NCI-H1436 (cell line): ENCODE measurements at regions not wholly inside any gene's neighbourhood (a gene's known extent, or its start where the extent isn't known, plus 50 kb on each side); places are given as distances from the start of the nearest gene placed in this dataset.
"Not testable (repeated sequence)": the region's sequence is repeated elsewhere in the genome, so short reads cannot be mapped to it uniquely, and the experiment has no call there.

Experiments
- DNase-seq: peaks from one replicate; lab custom pipeline; 2025; lab: John Stamatoyannopoulos, UW

GRCh38 chr15:81939604-81940440 lies 106.0 kb downstream of the MEX3B start:
- no peak for DNase-seq

GRCh38 chr15:81937189-81937588 lies 108.6 kb downstream of the MEX3B start:
- DNase-seq = no peak

- DNase-seq = no peak
These were observed 115.0 kb downstream of the MEX3B start for GRCh38 chr15:81930582-81931369.

GRCh38 chr15:81929557-81929956 lies 116.3 kb downstream of the MEX3B start:
- no peak for DNase-seq

- DNase-seq = no peak
These were observed 118.8 kb downstream of the MEX3B start for GRCh38 chr15:81926981-81927380.

- no peak for DNase-seq
These were observed 121.1 kb downstream of the MEX3B start for GRCh38 chr15:81924729-81925128.

- DNase-seq = no peak
These were observed 122.1 kb downstream of the MEX3B start for GRCh38 chr15:81923561-81924350.

- DNase-seq = no peak
These were observed 123.7 kb downstream of the MEX3B start for GRCh38 chr15:81922143-81922542.

GRCh38 chr15:81921163-81921562 lies 124.7 kb downstream of the MEX3B start:
- no peak for DNase-seq

- DNase-seq = not testable (repeated sequence)
These were observed 127.1 kb downstream of the MEX3B start for GRCh38 chr15:81918767-81919166.

GRCh38 chr15:81916451-81916850 lies 129.4 kb downstream of the MEX3B start:
- DNase-seq = no peak

- DNase-seq = no peak
These were observed 129.8 kb downstream of the MEX3B start for GRCh38 chr15:81915990-81916389.

GRCh38 chr15:81914734-81915256 lies 131.0 kb downstream of the MEX3B start:
- DNase-seq = peak; percentile 42

- no peak for DNase-seq
These were observed 131.5 kb downstream of the MEX3B start for GRCh38 chr15:81914333-81914732.

- DNase-seq = no peak
These were observed 134.5 kb downstream of the MEX3B start for GRCh38 chr15:81911022-81911971.

- no peak for DNase-seq
These were observed 135.3 kb downstream of the MEX3B start for GRCh38 chr15:81910355-81911021.

GRCh38 chr15:81909011-81909358 lies 136.8 kb downstream of the MEX3B start:
- no peak for DNase-seq

GRCh38 chr15:81908111-81908510 lies 137.7 kb downstream of the MEX3B start:
- DNase-seq = no peak

- DNase-seq = no peak
These were observed 138.3 kb downstream of the MEX3B start for GRCh38 chr15:81907521-81907920.

- DNase-seq = no peak
These were observed 139.9 kb downstream of the MEX3B start for GRCh38 chr15:81905889-81906288.

GRCh38 chr15:81901319-81901718 lies 144.5 kb downstream of the MEX3B start:
- DNase-seq = no peak
